ENCODE measurements at regions not wholly inside any gene's neighbourhood (a gene's known extent, or its start where the extent isn't known, plus 50 kb on each side); places are given as distances from the start of the nearest gene placed in this dataset.

DNA sequence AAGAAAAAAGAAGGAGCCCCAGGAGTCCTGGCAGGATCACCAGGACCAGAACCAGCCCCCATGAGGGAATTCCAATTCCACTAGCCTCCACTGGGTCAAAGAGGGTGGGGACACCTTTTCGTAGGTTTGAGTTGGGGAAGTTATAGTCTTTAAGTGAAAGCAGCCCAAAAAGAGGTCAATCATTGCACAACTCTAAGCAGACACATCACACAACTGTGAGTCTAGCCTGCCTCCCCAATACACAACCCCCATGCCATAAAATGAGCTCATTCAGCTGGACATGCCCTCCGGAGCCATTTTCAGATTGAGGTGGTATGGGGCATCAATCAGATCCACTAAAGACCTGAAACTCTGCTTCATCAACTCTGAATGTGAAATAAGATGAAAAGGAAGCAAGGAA, 179.9 kb downstream of the NPHP4 start:
- Histone ChIP-seq H3K27ac (ENCODE audit: low read depth) (no peak overlapping the region), H3K4me1 (ENCODE audit: insufficient read depth) (no peaks in the 10 kb centered on the region), H3K4me3 (ENCODE audit: low read depth, low read length) (no peak overlapping the region), H3K36me3 (ENCODE audit: insufficient read depth) (no peaks in the 10 kb centered on the region)
- no peak for DNase-seq (ENCODE audit: extremely low spot score)
- 89% methylated on average over 2 of the region's 2 CpGs for WGBS

- DNase-seq (ENCODE audit: extremely low spot score) = no peak
- Histone ChIP-seq H3K36me3 (ENCODE audit: insufficient read depth) (no peaks in the 10 kb centered on the region), H3K4me3 (ENCODE audit: low read depth, low read length) (no peak overlapping the region), H3K27ac (ENCODE audit: low read depth) (no peak overlapping the region), H3K4me1 (ENCODE audit: insufficient read depth) (no peaks in the 10 kb centered on the region)
- WGBS = 39% methylated on average over 11 of the region's 11 CpGs
Measured at GRCh38 chr1:5811419-5811818, 180.8 kb downstream of the NPHP4 start.

- no peak for DNase-seq (ENCODE audit: extremely low spot score)
- Histone ChIP-seq H3K4me3 (ENCODE audit: low read depth, low read length) (no peak overlapping the region), H3K4me1 (ENCODE audit: insufficient read depth) (no peaks in the 10 kb centered on the region), H3K27ac (ENCODE audit: low read depth) (no peak overlapping the region), H3K36me3 (ENCODE audit: insufficient read depth) (no peaks in the 10 kb centered on the region)
- WGBS = 55% methylated on average over 11 of the region's 11 CpGs
Measured at GRCh38 chr1:5810553-5811270, 181.5 kb downstream of the NPHP4 start.

DNA sequence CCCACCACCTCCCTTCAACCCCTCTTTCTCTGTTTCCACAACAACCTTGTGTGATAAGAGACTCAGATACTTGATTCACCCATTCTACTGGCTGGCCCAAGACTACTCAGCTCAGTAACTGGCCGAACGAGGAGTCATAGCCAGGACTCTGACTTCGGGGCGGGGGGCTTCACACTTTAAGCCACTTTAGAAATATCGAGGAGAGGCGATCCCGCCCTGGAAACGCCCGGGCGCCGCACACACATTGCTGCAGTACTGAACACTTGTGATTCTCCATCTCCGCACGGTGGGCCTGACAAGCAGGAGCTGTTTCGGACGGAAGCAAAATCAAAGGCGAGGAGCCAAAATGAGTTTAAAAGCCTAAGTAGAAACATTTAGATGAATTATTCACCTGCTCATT, 182.1 kb downstream of the NPHP4 start:
- Histone ChIP-seq H3K4me1 (ENCODE audit: insufficient read depth) (no peaks in the 10 kb centered on the region), H3K4me3 (ENCODE audit: low read depth, low read length) (no peak overlapping the region), H3K27ac (ENCODE audit: low read depth) (no peak overlapping the region), H3K36me3 (ENCODE audit: insufficient read depth) (no peaks in the 10 kb centered on the region)
- DNase-seq (ENCODE audit: extremely low spot score) = no peak
- WGBS = 90% methylated on average over 16 of the region's 16 CpGs

DNA sequence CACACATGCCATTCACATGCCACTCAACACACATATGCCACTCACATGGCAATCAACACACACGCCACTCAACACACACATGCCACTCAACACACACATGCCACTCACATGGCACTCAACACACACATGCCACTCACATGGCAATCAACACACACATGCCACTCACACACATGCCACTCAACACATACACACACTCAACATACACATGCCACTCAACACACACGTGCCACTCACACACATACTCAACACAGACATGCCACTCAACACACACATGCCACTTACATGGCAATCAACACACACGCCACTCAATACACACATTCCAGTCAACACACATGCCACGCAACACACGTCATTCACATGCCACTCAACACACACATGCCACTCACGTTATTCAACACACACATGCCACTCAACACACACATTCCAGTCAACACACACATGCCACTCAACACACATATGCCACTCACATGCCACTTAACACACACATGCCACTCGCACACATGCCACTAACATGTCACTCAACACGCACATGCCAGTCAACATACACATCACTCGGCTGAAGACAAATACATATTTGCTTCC, 182.9 kb downstream of the NPHP4 start:
- H3K4me1 ChIP-seq (ENCODE audit: insufficient read depth) = no peaks in the 10 kb centered on the region
- WGBS = 90% methylated on average over 9 of the region's 9 CpGs
- no peak overlapping the region for H3K4me3 ChIP-seq (ENCODE audit: low read depth, low read length)
- H3K36me3 ChIP-seq (ENCODE audit: insufficient read depth) = no peaks in the 10 kb centered on the region
- no peak overlapping the region for H3K27ac ChIP-seq (ENCODE audit: low read depth)
- DNase-seq (ENCODE audit: extremely low spot score) = no peak

DNA sequence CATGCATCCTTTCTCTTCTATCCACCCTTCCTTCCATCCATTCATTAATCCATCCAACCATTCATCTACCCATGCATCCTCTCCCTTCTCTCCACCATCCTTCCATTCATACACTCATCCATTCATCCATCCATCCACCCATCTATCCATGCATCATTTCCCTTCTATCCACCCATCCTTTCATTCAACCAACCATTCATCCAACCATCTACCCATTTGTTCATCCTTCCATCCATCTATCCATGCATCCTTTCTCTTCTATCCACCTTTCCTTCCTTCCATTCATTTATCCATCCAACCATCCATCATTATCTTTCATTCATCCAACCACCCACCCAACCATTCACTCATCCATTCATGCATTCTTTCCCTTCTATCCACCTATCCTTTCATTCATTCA, 188.4 kb downstream of the NPHP4 start:
- no peak for DNase-seq (ENCODE audit: extremely low spot score)
- Histone ChIP-seq H3K4me3 (ENCODE audit: low read depth, low read length) (no peak overlapping the region), H3K36me3 (ENCODE audit: insufficient read depth) (no peaks in the 10 kb centered on the region)

GRCh38 chr1:5802606-5803005, 189.6 kb downstream of the NPHP4 start:
- H3K36me3 ChIP-seq (ENCODE audit: insufficient read depth) = no peaks in the 10 kb centered on the region
- DNase-seq (ENCODE audit: extremely low spot score) = no peak
- no peak overlapping the region for H3K4me3 ChIP-seq (ENCODE audit: low read depth, low read length)
- 84% methylated on average over 1 of the region's 1 CpG for WGBS
- no peak overlapping the region for H3K27ac ChIP-seq (ENCODE audit: low read depth)
- H3K4me1 ChIP-seq (ENCODE audit: insufficient read depth) = no peaks in the 10 kb centered on the region

More for the DNA sequence above, 188.4 kb downstream of the NPHP4 start:
- Histone ChIP-seq H3K4me1 (ENCODE audit: insufficient read depth) (no peaks in the 10 kb centered on the region), H3K27ac (ENCODE audit: low read depth) (no peak overlapping the region)

- WGBS = 93% methylated on average over 7 of the region's 7 CpGs
- Histone ChIP-seq H3K36me3 (ENCODE audit: insufficient read depth) (no peaks in the 10 kb centered on the region), H3K4me1 (ENCODE audit: insufficient read depth) (no peaks in the 10 kb centered on the region), H3K4me3 (ENCODE audit: low read depth, low read length) (no peak overlapping the region), H3K27ac (ENCODE audit: low read depth) (no peak overlapping the region)
- DNase-seq (ENCODE audit: extremely low spot score) = no peak
Measured at GRCh38 chr1:5798904-5799303, 193.3 kb downstream of the NPHP4 start.

- DNase-seq (ENCODE audit: extremely low spot score) = no peak
- WGBS = 71% methylated on average over 13 of the region's 13 CpGs
- H3K4me3 ChIP-seq (ENCODE audit: low read depth, low read length) = no peak overlapping the region
- no peaks in the 10 kb centered on the region for H3K36me3 ChIP-seq (ENCODE audit: insufficient read depth)
- no peak overlapping the region for H3K27ac ChIP-seq (ENCODE audit: low read depth)
- H3K4me1 ChIP-seq (ENCODE audit: insufficient read depth) = no peaks in the 10 kb centered on the region
Measured at GRCh38 chr1:5798151-5798730, 194.0 kb downstream of the NPHP4 start.

DNA sequence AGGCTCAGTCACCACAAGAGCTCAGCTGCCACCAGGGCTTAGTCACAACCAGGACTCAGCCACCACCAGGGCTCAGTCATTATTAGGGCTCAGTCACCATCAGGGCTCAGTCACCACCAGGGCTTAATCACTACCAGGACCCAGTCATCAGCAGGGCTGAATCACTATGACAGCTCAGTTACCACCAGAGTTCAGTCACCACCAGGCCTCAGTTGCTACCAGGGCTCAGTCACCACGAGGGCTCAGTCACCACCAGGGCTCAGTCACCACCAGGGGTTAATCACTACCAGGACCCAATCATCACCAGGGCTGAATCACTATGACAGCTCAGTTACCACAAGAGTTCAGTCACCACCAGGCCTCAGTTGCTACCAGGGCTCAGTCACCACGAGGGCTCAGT, 196.2 kb downstream of the NPHP4 start:
- Histone ChIP-seq H3K27ac (ENCODE audit: low read depth) (no peak overlapping the region), H3K36me3 (ENCODE audit: insufficient read depth) (no peaks in the 10 kb centered on the region), H3K4me3 (ENCODE audit: low read depth, low read length) (no peak overlapping the region), H3K4me1 (ENCODE audit: insufficient read depth) (no peaks in the 10 kb centered on the region)
- 94% methylated on average over 2 of the region's 2 CpGs for WGBS
- DNase-seq (ENCODE audit: extremely low spot score) = no peak

DNA sequence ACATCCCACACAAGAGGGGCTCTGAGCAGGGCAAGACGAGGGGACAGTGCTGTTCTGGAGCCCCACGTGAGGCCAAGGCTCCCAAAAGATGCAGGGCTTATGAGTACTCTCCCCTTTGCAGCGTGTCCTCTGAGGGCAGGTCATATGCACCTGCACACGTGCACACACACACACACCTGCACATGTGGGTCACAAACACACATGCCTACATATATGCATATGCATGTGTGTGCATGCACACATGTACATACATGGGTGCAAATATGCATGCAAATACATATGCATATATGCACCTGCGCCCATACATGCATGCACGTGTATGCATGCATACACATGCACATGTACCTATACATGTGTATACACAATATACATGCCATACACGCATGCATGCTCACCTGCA, 197.9 kb downstream of the NPHP4 start:
- no peak for DNase-seq (ENCODE audit: extremely low spot score)
- H3K4me3 ChIP-seq (ENCODE audit: low read depth, low read length) = no peak overlapping the region
- WGBS = 70% methylated on average over 7 of the region's 7 CpGs
- H3K4me1 ChIP-seq (ENCODE audit: insufficient read depth) = no peaks in the 10 kb centered on the region
- H3K36me3 ChIP-seq (ENCODE audit: insufficient read depth) = no peaks in the 10 kb centered on the region
- no peak overlapping the region for H3K27ac ChIP-seq (ENCODE audit: low read depth)

- Histone ChIP-seq H3K4me1 (ENCODE audit: insufficient read depth) (no peaks in the 10 kb centered on the region), H3K4me3 (ENCODE audit: low read depth, low read length) (no peak overlapping the region), H3K27ac (ENCODE audit: low read depth) (no peak overlapping the region), H3K36me3 (ENCODE audit: insufficient read depth) (no peaks in the 10 kb centered on the region)
- DNase-seq (ENCODE audit: extremely low spot score) = no peak
- 69% methylated on average over 4 of the region's 4 CpGs for WGBS
Measured at GRCh38 chr1:5793516-5793915, 198.7 kb downstream of the NPHP4 start.

GRCh38 chr1:5781079-5781478, 211.1 kb downstream of the NPHP4 start:
- Histone ChIP-seq H3K27ac (ENCODE audit: low read depth) (no peak overlapping the region), H3K36me3 (ENCODE audit: insufficient read depth) (no peaks in the 10 kb centered on the region), H3K4me1 (ENCODE audit: insufficient read depth) (no peaks in the 10 kb centered on the region), H3K4me3 (ENCODE audit: low read depth, low read length) (no peak overlapping the region)
- 60% methylated on average over 6 of the region's 6 CpGs for WGBS
- DNase-seq (ENCODE audit: extremely low spot score) = no peak

DNA sequence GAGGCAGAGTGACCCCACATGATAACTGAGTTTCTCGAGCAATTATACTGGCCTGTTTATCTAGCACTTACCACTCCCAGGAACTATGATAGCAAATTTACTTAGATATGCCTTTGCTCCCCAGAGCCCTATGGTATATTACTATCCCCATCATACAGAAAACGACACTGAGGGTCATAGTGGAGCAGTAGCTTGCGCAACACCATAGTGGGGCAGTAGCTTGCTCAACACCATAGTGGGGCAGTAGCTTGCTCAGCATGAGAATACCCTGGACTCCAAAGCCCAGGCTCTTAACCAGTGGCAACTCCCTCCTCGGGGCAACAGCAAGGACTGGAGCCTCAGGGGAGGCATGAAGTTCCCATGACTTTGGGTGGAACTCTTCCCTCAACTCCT, 211.9 kb downstream of the NPHP4 start:
- Histone ChIP-seq H3K4me3 (ENCODE audit: low read depth, low read length) (no peak overlapping the region), H3K4me1 (ENCODE audit: insufficient read depth) (no peaks in the 10 kb centered on the region), H3K36me3 (ENCODE audit: insufficient read depth) (no peaks in the 10 kb centered on the region), H3K27ac (ENCODE audit: low read depth) (no peak overlapping the region)
- WGBS = 86% methylated on average over 4 of the region's 4 CpGs
- DNase-seq (ENCODE audit: extremely low spot score) = no peak

All from urinary bladder (tissue), 3 donors.